Kidney capillary endothelial cell (primary cell): ENCODE measurements at regions not wholly inside any gene's neighbourhood (a gene's known extent, or its start where the extent isn't known, plus 50 kb on each side); places are given as distances from the start of the nearest gene placed in this dataset.

Source experiments
- DNase-seq: peaks from one replicate; pipeline ENCODE4 v3.0.0-alpha.2; 2018; ENCODE audit warnings: low spot score

DNA sequence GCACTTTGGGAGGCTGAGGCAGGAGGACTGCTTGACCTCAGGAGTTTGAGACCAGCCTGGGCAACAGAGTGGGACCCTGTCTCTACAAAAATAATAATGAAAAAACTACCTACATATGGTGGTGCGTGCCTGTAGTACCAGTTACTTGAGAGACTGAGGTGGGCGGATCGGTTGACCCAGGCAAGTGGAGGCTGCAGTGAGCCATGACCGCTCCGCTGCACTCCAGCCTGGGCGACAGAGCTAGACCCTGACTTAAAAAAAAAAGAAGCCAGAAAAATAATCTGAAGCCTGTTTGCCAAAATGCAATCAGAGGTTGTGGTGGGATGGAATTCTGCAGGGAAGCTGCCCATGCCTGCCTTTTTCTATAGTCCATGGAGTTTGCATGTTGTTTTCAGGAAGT is 50.4 kb upstream of the GGTA1 start:
- no peak for DNase-seq

DNA sequence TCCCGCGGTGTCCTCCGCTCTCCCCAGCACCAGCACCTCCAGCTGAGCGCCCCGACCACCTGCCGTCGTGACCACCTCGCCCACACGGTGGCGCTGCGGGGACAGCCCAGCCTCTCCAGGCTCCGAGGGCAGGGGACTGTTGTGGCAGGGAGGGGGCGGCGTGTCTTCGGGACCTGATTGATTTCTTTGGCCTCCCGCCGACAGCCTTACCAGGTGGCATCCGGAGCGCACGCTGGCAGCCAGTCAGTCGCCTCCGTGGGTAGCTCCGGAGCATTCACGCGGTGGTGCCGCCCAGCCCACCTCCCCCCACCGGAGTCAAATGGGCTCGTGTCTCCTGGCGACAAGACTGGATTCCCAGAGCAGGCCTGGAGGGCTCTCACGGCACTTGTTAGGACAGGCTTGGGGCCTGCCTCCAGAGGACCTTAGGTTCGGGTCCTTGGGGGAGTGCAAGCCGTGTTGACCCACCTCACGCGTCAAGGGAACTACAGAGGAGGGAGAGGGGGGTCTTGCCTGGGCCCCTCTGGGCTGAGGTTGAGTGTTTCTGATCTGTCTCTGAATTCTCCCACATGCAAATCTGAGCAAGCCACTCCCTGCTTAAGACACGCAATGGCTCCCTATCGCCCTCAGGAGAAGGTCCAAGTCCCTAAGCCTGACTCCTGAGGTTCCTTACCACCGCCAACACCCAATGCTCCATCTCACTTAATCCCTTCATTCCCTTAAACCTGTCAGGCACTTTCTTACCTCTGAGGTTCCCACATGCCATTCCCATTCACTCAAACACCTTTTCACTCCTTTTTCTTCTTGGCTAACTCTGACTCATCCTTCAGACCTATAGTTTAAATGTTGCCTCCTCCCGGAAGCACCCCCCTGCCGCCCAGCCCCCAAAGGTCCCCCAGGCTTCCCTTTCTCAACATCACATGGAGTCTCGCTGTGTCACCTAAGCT is 51.2 kb upstream of the GGTA1 start:
- peak; percentile 80 for DNase-seq

DNA sequence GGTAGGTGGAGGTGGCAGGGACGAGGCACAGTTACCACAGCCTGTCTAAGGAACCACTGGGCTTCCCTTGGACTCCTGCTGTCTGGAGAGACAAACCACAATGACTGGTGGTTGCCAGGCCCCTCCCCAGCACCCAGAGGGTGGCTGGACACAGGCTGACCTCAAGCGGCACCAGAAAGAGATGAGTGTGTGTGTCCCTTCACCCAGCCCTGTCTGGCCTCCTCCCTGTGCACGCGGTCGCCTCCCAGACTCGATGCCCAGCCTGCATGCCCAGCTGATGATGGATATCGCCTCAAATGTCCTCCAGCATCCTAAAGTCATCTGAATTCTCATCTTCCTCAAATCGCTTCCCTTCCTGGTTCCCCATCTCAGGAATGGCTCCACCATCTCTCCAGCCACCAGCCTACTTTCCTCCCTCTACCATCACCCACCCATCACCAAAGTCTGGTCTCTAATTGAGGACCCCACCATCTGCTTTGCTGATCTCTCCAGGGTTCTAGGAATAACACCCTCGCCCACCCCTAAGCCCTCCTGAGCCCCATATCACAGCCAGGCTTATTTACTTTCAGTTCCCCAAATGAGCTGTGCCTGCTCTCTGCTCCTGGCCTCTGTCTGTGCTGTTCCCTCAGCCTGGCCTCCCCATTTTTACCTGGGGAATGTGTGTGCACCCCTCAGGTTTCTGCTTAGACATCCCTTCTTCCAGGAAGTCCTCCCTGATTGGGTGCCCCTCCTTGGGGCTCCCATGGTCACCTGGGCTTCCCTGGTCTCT is 52.5 kb upstream of the GGTA1 start:
- DNase-seq = no peak

DNA sequence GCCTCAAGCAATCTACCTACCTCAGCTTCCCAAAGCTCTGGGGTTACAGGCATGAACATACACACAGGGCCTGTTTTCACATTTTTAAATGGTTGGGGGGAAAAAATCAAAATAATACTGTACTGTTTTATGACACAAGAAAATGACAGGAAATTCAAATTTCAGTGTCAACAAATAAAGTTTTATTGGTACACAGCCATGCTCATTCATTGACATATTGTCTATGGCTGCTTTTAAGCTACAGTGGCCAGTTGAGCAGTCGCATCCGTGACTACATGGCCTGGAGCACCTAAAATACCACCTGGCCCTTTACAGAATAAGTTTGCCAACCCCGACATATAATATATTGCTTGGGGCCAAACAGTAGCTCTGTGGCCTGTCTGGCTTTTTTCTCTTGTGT is 56.4 kb upstream of the GGTA1 start:
- no peak for DNase-seq

DNA sequence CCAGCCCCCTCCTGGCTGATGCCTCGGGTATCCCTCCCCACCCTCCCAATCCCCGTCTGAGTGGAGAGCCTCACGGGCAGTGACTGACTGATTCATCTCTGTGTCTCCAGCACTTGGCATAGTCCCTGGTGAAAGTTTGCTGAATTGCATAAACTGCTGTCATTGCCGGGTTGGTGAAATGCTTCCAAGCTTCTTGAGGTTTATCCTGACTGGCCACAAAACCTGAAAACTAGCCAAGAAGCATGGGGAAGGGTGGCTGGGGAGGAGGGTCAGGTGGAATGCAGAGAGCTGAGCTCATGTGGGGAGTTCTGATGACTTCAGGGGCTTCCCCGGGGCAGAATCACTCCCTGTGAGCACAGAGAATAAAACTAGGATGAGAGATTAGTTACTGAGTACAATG is 56.9 kb upstream of the GGTA1 start:
- DNase-seq = no peak

DNA sequence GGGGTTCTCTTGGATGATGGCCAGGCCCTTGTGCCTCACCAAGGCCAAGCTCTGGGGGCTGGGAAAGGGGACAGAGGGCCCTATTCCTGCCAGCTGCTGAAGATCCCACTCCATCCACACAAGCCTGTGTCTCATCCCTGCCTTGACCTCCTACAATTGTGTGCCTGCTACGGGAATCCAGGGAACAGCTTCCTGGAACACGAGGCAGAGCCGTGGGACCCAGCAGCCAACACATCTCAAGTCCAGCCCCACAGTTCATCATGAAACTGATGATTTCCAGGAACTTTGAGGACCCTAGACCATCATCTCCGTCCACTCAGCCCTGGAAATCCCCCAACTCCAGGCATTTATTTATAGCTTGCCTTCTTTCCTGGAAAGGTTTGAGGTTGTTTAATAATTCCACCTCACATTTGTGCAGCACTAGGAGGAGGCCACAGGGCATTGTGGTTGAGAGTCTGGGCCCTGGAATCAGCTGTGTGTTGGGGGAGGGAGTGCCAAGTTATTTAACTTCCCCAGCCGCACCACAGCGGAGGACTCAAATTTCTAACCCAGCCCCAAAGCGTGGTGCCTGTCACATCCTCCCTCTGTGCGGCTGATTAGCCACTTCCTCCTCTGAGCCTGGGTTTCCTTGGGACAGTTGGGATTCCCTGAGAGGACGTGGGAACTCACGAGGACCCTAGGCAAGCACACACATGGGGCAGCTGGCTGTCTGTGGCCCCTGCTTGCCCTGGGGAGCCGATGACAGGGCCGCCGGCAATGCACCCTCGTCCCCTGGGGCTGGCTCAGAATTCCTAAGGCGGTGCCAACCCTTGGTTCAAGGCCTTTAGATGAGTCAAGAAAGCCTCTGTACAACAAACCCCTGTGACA is 58.2 kb upstream of the GGTA1 start:
- DNase-seq = peak; percentile 91

DNA sequence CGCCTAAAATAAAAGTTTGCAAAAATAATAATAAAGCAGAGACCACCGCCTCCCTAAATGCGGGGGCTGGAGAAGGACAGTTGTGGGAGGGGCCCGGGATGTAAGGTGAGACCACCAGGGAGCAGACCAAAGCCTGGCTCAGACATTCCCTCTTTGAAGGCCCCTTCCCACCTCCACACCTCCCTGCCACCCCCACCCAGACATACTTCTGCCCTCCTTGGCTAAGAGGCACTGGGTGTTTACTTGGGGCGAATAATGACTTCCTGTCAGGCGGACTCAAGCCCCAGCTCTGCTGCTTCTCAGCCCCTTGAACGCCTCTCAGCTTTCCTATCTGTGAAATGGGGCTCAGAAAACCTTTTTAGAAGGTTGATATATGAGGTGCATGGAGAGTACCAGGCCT is 58.8 kb upstream of the GGTA1 start:
- no peak for DNase-seq

DNA sequence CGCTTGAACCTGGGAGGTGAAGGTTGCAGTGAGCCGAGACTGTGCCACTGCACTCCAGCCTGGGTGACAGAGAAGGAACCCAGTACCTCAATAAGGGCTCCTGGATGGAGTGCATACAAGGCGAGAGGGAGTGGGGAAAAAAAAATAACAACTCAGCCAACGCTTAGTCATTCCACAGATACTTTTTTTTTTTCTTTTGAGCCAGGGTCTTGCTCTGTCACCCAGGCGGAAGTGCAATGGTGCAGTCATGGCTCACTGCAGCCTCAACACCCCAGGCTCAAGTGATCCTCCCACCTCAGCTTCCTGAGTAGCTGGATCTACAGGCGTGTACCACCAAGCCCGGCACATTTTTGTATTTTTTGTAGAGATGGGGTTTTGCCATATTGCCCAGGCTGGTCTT is 59.5 kb upstream of the GGTA1 start:
- DNase-seq = no peak

DNA sequence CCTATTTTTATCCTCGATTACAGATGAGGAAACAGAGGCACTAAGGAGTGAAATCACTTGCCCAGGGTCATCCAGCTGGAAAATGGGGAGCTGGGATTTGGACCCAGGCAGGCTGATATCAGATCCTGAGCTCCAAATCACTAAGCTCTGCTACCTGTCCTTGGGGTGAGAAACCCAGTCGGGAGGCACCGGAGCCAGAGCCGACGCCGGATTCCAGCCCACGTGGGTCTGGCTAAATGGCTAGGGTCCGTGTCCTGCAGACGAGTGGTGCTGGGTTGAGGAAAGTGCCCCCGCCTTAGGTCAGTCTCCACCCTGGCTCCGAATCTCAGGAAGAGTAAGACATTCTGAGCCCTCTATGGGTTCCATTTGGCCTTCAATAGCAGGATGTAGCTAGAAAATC is 61.3 kb upstream of the GGTA1 start:
- DNase-seq = no peak

DNA sequence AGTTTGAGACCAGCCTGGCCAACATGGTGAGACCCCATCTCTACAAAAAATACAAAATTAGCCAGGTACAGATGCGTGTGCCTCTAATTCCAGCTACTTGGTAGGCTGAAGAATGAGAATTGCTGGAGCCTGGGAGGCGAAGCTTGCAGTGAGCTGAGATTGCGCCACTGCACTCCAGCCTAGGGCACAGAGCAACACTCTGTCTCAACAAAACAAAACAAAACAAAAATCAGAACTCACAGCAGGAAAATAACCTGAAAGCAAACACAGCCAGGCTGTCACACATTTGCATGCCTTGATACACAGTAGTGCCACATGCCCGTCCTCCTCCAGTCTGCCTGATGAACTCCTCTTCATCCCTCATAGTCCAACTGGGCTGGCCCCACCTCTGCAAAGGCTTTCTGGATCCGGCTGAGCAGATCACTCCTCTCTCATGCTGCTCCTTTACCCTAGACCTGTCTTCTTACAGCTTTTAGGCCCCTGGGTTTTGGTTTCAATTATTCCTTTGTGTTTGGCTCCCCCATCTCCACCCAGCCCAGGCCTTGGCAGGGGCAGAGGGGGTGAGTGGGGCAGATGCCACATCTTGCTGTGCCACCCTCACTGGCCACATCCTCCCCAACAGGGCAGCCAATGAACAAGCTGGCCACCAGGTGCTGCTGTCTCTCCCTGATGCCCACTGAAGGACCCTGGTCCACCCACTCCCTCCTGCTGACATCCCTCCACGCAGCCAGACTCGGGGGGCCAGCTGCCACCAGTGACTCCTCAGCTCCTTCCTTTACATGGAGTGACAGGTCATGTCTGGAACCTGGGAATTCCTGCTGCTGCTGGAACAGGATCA is 62.0 kb upstream of the GGTA1 start:
- DNase-seq = no peak

DNA sequence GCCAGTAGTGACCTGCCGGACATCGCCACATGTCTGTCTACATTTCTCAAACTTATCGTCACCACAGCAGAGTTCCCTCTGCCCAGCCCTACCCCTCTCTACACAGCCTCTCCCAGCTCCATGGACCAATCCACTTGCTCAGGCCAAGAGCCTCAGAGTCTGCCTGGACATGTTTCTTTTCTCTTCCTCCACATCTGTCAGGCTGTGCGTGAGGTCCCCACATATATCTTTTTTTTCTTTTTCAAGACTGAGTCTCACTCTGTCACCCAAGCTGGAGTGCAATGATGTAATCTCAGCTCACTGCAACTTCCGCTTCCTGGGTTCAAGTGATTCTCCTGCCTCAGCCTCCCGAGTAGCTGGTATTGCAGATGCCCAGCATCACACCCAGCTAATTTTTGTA is 62.7 kb upstream of the GGTA1 start:
- DNase-seq = no peak

DNA sequence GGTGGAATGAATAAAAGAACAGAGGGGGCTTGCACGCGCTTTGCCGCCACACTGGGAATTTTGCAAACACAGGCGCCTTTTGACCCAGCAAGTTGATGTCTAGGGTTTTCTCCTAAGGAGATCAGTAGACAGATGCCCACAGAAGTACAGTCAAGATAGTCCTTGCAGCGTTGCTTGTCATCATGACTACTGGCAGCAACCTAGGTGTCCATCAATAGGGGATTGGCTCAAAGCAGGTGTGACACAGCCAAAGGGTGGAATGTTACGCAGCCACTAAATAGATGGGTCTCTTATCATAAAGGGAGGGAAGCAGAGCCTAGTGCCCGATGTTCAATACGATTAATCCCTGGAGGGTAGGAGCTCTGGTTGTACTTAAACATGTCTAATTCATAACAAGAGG is 63.8 kb upstream of the GGTA1 start:
- DNase-seq = no peak

DNA sequence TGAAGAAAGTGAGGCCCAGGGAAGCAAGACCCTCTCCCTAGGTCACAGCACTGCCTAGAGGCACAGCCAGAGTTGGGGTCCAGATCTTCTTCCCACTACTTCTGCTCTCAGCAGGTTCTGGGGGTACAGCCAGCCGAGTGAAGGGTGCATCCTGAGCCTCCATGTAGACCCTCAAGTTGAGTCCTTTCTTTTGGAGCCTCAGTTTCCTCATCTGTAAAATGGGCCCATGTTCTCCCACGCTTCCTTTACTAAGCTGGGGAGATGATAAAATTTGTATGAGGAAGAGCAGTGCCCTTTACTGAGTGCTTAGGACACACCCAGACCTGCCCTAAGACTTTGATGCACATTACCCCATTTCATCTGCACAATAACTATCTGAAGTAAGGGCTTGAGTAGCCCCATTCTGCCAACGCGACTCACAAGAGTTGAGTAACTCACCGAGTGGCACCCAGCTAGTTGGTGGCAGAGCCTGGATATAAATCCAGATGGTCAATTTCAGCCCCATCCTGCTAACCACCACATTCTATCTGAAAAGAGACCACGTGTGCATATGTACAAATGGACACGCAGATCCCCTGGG is 64.3 kb upstream of the GGTA1 start:
- DNase-seq = no peak

DNA sequence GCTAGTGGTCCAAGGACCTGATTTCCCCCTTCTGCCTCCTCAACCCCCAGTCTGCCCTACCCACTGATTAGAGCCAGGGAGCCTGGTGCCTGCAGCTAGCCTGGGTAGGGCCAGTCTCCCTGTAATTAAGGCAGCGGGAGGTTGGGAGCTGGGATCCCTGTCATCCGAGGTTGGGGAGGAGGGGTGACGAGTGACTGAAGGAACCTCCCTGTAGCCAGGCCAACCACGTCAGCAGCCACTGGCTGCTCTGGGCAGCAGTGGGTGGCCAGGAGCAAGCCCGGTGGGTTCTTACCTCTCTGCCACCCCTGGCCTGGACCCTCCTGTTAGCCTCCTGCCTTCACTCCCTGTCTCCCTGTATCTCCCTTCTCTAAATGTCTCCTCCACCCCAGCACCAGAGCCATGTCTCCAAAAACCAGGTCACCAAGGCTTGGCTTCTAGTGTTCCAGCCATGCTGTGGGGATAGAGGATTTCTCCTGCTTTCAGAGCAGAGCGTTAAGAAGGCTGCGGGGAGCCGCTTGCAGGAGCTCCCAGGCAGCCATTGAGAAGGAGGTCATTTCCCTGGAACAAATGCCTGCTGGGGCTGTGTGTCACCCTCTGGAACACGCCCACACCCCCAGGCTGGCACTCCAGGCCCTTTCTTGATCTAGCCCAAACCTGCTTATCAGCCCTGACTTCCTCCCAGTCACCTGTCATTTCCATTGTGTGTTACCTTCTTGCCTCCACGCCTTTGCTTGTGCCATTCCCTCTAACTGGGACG is 65.0 kb upstream of the GGTA1 start:
- DNase-seq = no peak

DNA sequence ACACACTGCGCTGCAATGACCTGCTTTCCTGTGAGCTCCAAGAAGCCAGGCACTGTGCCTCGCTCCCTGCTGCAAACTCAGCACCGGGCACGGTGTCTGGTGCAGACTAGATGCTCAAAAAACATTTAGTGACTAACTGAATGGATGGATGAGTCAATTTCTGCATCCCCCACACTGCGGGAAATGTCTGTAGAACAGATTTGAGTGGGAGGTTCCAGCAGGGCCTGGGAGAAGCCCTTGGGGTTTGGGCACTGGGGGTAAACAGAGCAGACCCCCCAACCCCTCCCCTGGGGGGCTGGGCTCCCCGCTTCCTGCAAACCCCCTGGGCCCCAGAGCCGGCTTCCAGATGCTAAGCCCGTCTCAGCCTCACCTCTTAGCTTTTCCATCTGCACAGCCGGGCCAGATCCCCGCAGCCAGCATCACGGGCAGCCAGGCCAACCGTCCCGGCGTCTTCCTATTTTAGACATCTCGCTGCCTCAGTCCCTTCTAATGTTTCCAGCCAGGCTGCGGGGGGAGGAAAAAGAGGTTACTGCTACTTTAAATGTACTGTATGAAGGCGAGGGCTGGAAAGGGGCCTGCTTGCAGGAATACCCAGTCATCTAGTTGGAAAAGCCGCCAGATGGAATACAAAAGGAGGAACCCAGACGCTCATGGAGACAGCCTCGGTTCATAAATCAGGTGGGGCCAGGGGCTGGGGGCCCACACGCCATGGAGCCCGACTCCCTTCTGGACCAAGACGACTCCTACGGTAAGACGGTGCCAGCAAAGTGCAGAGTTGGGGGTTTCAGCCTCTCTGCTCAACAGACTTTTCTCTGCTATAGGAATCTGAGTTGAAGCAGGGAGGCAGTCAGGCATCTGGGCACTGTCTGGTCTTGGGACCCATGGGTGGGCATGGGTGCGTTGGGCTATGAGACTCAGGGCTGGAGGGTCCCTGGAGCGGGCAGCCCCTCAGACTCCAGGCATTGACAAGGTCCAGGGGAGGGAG is 67.1 kb upstream of the GGTA1 start:
- peak; percentile 74 for DNase-seq

DNA sequence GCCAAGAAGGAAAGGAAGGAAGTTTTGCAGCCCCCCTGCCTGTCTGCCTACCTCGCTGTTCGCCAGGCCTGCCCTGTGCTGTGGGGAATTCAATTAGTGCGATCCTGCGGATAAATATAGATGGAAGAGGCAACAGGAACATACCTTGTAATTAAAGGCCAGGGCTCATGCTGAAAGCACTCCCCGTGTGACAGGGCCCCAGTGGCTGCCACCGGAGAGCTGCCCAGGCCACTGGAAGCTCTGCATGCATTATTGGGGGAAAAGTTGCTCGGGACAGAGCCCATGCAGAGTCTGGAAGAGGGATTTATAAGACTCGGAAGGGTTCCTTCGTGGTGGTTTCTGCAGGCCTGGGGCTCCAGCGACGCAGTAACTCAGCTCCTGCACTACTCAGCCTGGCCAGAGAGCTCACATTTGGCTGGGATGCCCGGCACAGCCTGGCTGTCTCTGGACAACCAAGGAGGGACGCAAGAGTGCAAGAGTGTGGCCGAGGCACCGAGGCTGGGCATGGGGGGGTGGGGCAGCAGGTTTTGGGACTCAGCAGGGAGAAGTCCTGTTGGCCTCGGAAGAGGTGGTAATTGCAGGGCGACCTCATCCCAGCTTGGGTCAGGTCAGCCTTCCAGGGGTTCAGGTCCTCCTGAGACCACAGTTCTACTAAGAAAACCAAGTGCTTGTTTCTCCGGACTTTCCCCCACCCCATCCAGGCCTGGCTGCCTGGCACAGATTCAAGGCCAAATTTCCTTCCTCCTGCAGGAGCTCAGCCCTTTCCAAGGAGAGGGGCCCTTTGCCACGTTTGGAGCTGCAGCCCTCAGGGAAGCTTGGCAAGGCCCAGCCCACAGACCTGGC is 68.1 kb upstream of the GGTA1 start:
- DNase-seq = peak; percentile 46

DNA sequence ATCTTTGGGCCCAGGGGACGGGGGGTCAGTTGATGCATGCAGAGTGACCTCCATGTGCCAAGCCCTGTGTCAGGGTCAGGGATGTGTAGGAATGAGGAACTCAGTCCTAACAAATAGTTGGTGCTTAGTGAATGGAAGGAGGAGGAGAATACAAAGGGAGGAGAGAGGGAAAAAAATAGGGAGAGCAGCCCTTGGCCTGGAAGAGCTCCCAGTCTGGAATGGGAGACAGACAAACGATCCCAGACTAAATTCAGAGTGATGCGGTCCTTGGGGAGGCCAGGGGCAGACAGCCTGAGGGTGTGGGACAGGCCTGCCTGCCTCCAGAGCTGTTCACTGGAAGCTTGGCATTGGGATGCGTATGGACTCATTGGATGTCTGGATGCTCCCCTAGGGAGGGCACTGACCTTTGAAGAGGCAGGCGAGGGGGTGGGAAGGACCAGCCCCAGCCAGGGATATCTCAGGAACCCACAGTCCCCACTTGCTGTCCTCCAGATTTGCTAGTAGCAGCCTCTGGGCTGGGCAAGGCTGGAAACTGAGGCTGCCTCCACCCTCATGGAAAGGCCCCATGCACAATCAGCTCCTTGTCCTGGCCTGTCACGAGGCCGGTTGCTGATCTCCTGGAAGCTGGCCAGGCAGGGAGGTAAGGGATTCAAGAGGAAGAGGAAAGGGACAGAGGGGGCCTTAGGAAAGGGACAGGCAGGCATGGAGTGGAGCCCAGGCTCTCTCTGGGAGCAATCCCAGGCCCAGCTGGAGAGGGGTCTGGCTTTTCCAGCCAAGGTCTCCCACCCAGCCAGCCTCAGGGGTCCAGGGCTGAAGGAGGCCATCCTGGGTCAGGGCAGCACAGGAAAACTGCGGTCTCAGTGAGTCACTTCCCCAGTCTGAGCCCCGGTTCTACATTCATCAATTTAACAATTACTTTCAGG is 69.0 kb upstream of the GGTA1 start:
- DNase-seq = peak; percentile 46
